NCI-H2171 treated with DMSO at 0.1 percent for 48 hours (cell line): ENCODE measurements at regions not wholly inside any gene's neighbourhood (a gene's known extent, or its start where the extent isn't known, plus 50 kb on each side); places are given as distances from the start of the nearest gene placed in this dataset.

Experiments
- DNase-seq: peaks from one replicate; lab custom pipeline; 2025; lab: John Stamatoyannopoulos, UW

- DNase-seq, result no peak
These were observed 112.8 kb upstream of the LPP start for GRCh38 chr3:188041193-188041592.

- DNase-seq, result no peak
These were observed 112.1 kb upstream of the LPP start for GRCh38 chr3:188041895-188042294.

GRCh38 chr3:188042466-188042865 lies 111.5 kb upstream of the LPP start:
- DNase-seq, result no peak

GRCh38 chr3:188043891-188044290 lies 110.1 kb upstream of the LPP start:
- DNase-seq, result no peak

GRCh38 chr3:188046561-188047211 lies 107.3 kb upstream of the LPP start:
- no peak for DNase-seq

GRCh38 chr3:188047536-188047935 lies 106.4 kb upstream of the LPP start:
- DNase-seq, result no peak

- no peak for DNase-seq
These were observed 104.1 kb upstream of the LPP start for GRCh38 chr3:188049606-188050530.

GRCh38 chr3:188051801-188052168 lies 102.2 kb upstream of the LPP start:
- no peak for DNase-seq

GRCh38 chr3:188052169-188053035 lies 101.6 kb upstream of the LPP start:
- DNase-seq, result peak; percentile 2

- DNase-seq, result no peak
These were observed 101.0 kb upstream of the LPP start for GRCh38 chr3:188053036-188053340.

GRCh38 chr3:188053710-188054380 lies 100.1 kb upstream of the LPP start:
- no peak for DNase-seq

- no peak for DNase-seq
These were observed 99.4 kb upstream of the LPP start for GRCh38 chr3:188054541-188054940.

- DNase-seq, result no peak
These were observed 98.6 kb upstream of the LPP start for GRCh38 chr3:188055388-188055787.

- no peak for DNase-seq
These were observed 96.8 kb upstream of the LPP start for GRCh38 chr3:188057124-188057523.

- DNase-seq, result no peak
These were observed 95.3 kb upstream of the LPP start for GRCh38 chr3:188058569-188059184.

GRCh38 chr3:188059351-188059750 lies 94.6 kb upstream of the LPP start:
- no peak for DNase-seq

GRCh38 chr3:188060264-188060835 lies 93.6 kb upstream of the LPP start:
- no peak for DNase-seq

- no peak for DNase-seq
These were observed 93.0 kb upstream of the LPP start for GRCh38 chr3:188060840-188061544.

GRCh38 chr3:188062216-188062615 lies 91.7 kb upstream of the LPP start:
- no peak for DNase-seq

GRCh38 chr3:188064831-188065493 lies 89.0 kb upstream of the LPP start:
- no peak for DNase-seq
